ENCODE measurements at regions not wholly inside any gene's neighbourhood (a gene's known extent, or its start where the extent isn't known, plus 50 kb on each side); places are given as distances from the start of the nearest gene placed in this dataset.
"Not testable (repeated sequence)": the region's sequence is repeated elsewhere in the genome, so short reads cannot be mapped to it uniquely, and the experiment has no call there.

- H3K4me3 ChIP-seq (ENCODE audit: low read depth, low read length), result no peak overlapping the region
Measured at GRCh38 chr5:82734347-82734746, 342.8 kb downstream of the TMEM167A start.

DNA sequence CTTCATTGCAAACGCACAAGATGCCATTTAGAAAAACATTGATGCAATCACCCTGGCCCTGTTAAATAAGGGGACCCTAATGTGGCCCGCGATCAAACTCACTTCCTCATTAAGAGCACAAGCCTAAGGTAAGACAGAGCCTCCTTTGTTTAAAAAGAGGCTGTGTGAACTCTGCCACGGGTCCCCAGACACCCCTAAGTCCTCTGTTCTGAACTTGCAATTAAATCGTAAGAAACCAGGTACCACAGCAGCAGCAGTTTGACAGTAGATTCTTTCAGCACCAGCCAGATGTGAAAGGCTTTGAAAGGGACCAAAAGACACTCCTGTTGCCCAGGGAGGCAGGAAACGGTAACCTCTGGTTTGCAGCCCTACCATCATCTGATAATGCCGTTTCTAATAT lies 346.3 kb downstream of the TMEM167A start:
- H3K4me3 ChIP-seq (ENCODE audit: low read depth, low read length), result no peak overlapping the region
- DNase-seq (ENCODE audit: low read depth), result no peak

More at GRCh38 chr5:82734347-82734746, 342.8 kb downstream of the TMEM167A start:
- no peak for DNase-seq (ENCODE audit: low read depth)

DNA sequence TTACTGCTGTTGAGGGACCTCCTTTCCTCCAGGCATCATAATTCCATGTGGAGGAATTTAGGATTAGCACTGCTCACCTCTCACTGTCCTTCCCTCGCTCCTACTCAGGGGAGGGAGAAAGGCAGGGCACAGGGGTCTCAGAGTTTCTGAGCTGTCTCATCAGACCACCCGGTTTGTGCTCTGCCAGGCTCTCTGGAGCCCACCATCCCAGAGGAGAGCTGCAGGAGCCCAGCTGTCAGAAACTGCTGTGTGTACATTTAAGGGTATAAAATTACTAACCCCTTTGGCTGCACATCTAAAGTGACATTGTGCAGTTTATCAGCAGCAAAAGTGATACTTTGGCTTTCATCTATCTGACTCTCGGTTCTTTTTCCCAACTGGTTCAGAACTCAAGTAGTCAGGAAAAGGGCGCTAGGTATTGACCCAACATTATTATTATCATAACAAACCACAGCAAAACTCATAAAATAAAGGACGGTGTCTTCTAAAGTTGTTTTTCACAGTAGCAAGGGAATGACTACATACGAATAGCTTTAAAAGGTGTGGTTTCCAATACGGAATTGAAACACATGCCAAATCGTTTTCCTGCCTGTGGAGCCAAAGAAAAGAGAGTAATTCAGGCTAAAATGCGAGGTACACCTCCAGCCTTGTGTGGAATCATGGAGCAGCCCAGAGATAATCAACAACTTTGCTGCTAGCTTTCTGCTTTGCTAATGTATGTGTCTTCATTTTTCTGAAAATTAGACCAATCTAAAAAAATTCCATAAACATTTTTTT lies 348.1 kb downstream of the TMEM167A start:
- no peak overlapping the region for H3K4me3 ChIP-seq (ENCODE audit: low read depth, low read length)
- no peak for DNase-seq (ENCODE audit: low read depth)

- no peak for DNase-seq (ENCODE audit: low read depth)
- H3K4me3 ChIP-seq (ENCODE audit: low read depth, low read length), result no peak overlapping the region
Measured at GRCh38 chr5:82723168-82723567, 354.0 kb downstream of the TMEM167A start.

GRCh38 chr5:82721087-82721410 lies 356.1 kb downstream of the TMEM167A start:
- DNase-seq (ENCODE audit: low read depth), result no peak
- no peak overlapping the region for H3K4me3 ChIP-seq (ENCODE audit: low read depth, low read length)

GRCh38 chr5:82720213-82721086 lies 356.7 kb downstream of the TMEM167A start:
- H3K4me3 ChIP-seq (ENCODE audit: low read depth, low read length), result no peak overlapping the region
- no peak for DNase-seq (ENCODE audit: low read depth)

DNA sequence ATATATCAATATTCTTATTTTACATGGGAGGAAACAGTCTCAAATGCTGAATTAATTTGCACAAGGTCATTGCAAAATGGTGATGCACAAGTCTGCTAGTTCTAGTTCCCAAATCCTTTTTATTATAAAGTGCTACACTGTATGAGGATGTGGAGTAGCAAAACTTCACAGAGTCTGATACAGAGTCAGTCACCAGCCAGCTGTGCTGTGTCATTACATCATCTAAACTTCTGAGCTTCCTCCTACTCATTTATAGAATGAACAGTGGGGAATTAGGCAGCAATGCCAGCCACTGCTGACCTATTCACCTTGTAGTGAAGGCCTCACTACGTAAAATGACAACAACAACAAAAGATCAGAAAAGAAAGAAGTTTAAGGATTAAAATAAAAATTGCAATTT lies 357.8 kb downstream of the TMEM167A start:
- no peak for DNase-seq (ENCODE audit: low read depth)
- H3K4me3 ChIP-seq (ENCODE audit: low read depth, low read length), result no peak overlapping the region

DNA sequence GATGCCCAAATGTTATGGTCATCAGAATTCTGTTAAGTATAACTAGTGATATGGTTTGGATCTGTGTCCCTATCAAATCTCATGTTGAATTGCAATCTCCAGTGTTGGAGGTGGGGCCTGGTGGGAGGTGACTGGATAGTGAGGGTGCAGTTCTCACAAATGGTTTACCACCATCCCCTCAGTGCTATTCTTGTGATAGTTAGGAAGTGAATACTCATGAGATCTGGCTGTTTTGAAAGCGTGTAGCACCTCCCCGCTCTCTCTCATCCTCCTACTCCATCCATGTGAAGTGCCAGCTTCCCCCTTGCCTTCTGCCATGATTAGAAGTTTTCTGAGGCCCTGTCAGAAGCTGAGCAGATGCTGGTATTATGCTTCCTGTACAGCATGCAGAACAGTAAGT lies 359.5 kb downstream of the TMEM167A start:
- no peak for DNase-seq (ENCODE audit: low read depth)
- no peak overlapping the region for H3K4me3 ChIP-seq (ENCODE audit: low read depth, low read length)

- DNase-seq (ENCODE audit: low read depth); H3K4me3 ChIP-seq (ENCODE audit: low read depth, low read length): not testable (repeated sequence)
Measured at GRCh38 chr5:82714732-82715131, 362.5 kb downstream of the TMEM167A start.

GRCh38 chr5:82713811-82714210 lies 363.4 kb downstream of the TMEM167A start:
- no peak for DNase-seq (ENCODE audit: low read depth)

DNA sequence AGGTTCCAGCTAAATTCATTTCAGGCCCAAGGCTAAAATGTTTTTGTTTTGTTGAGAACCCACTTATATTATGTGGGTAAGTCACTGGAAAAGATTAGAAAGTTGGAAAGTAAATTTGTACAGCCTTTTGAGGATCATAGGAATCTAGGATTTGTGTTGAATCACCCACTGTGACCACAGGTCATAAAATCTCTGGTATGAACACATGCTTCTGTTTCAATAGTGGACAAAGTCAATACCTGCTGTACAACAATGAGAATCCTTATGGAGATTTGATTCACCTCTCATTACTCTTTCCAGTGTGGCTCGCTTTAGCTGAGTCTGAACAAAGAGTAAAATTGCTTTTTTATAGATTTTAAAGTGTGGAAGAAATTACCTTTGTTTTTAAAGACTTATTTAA lies 369.5 kb downstream of the TMEM167A start:
- H3K4me3 ChIP-seq (ENCODE audit: low read depth, low read length), result no peak overlapping the region
- no peak for DNase-seq (ENCODE audit: low read depth)

More at GRCh38 chr5:82713811-82714210, 363.4 kb downstream of the TMEM167A start:
- no peak overlapping the region for H3K4me3 ChIP-seq (ENCODE audit: low read depth, low read length)

GRCh38 chr5:82704381-82704780 lies 372.8 kb downstream of the TMEM167A start:
- no peak overlapping the region for H3K4me3 ChIP-seq (ENCODE audit: low read depth, low read length)
- no peak for DNase-seq (ENCODE audit: low read depth)

DNA sequence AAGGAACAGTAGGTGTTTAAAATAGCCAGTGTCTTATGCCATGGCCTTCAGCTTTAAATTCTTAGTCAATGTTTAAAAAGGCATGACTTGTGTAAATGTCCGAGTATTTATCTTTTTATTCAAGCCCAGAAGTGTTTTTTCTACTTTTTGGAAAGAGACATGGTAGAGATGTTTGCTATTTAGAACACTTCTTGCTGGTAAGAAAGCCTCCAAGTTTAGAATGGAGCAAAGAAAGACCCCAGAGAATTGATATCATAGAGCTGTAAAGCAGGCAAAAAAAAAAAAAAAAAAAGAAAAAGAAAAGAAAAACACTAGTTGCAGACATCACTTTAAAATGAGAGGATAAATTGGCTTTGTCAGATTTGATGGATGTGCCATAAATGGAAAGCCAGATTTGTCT lies 375.1 kb downstream of the TMEM167A start:
- no peak overlapping the region for H3K4me3 ChIP-seq (ENCODE audit: low read depth, low read length)
- DNase-seq (ENCODE audit: low read depth), result no peak

GRCh38 chr5:82699737-82700136 lies 377.5 kb downstream of the TMEM167A start:
- no peak for DNase-seq (ENCODE audit: low read depth)
- no peak overlapping the region for H3K4me3 ChIP-seq (ENCODE audit: low read depth, low read length)

GRCh38 chr5:82698026-82698425 lies 379.2 kb downstream of the TMEM167A start:
- no peak for DNase-seq (ENCODE audit: low read depth)
- H3K4me3 ChIP-seq (ENCODE audit: low read depth, low read length), result no peak overlapping the region

DNA sequence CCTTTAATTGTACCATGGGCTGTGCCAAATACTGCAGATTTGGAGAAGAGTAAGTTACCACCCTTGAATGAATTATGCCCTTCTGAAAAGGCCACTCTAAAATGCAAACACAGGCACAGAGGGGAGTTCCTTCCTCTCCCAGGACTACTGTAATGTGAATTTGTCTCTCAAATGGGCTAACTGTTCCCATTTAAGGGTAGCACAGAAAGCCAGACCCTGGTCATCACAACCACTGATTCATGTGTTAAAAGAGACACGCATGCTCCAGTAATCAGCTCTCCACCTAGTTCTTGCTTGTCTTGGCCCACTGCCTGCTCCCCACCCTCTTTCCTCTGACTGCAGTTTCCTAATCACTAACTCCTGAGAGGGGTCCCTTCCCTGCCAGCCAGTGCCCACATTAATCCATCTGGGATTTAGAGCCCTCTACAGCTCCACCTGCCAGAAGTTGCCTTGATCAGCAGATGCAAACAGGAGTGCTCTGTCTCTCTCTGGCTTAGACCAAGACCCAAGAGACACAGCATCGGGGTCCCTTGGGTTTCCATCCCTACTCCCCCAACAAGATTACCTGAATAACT lies 382.4 kb downstream of the TMEM167A start:
- DNase-seq (ENCODE audit: low read depth), result no peak
- H3K4me3 ChIP-seq (ENCODE audit: low read depth, low read length), result no peak overlapping the region

DNA sequence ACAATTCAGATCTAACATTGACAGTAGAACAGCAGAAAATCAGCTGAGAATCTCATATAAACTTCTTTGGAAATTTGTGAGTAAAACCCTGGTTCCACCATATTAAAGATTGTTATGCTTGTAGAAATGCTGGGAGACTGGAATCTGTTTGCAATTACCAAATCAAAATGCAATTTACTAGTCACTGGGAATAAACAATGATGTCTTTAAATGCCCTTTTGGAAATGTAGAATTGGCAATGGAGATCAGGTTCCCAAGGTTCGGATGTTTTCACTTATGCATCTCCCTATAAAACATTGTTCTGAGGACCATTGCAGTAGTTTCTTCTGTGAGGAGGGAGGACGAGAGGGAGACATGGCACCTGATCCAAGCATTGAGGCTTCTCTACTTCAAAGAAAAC lies 384.4 kb downstream of the TMEM167A start:
- no peak overlapping the region for H3K4me3 ChIP-seq (ENCODE audit: low read depth, low read length)
- DNase-seq (ENCODE audit: low read depth), result no peak

GRCh38 chr5:82684659-82685058 lies 392.5 kb downstream of the TMEM167A start:
- no peak for DNase-seq (ENCODE audit: low read depth)
- no peak overlapping the region for H3K4me3 ChIP-seq (ENCODE audit: low read depth, low read length)

GRCh38 chr5:82684165-82684564 lies 393.0 kb downstream of the TMEM167A start:
- H3K4me3 ChIP-seq (ENCODE audit: low read depth, low read length), result no peak overlapping the region
- DNase-seq (ENCODE audit: low read depth), result no peak

DNA sequence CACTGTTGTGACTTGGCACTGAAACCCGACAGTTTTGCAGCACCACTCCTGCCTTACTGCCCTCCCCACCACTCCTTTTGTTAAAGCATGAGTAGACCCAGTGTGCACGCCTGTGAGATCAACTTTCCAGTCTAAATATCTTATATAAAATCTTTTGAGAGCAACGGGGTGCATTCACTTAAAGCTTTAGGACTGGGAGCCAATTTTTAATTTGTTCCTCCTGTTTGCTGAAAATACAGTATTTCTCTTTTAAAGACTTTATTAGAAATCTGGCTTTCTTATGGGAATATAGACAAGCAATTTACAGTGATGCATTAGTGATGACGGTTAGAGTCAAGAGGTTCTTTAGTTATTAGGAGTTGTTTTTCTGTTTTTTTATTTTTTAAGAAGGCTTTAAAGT lies 397.5 kb downstream of the TMEM167A start:
- no peak overlapping the region for H3K4me3 ChIP-seq (ENCODE audit: low read depth, low read length)
- DNase-seq (ENCODE audit: low read depth), result no peak
